MM.1S (cell line): ENCODE measurements at regions not wholly inside any gene's neighbourhood (a gene's known extent, or its start where the extent isn't known, plus 50 kb on each side); places are given as distances from the start of the nearest gene placed in this dataset.
A peak's percentile ranks its signal among the peaks of the same experiment; 100 is the strongest.

Experiments
- DNase-seq: peaks from one replicate; pipeline ENCODE4 v3.0.0-alpha.2; 2015
- H2AFZ ChIP-seq: fragments of 300-600 bp; sonication (generic); 2 replicates; pipeline ENCODE4 v1.6.0; 2016; ENCODE audit warnings: antibody characterized with exemption, low read length
- H3F3A ChIP-seq: fragments of 300-600 bp; sonication (generic); 2 replicates; pipeline ENCODE4 v1.6.1; 2016; ENCODE audit warnings: mild to moderate bottlenecking, antibody characterized with exemption, low read length, moderate library complexity, mixed read lengths; ENCODE audit not compliant: insufficient read depth
- H3K27ac ChIP-seq: fragments of 300-600 bp; sonication (generic); 2 replicates; pipeline ENCODE4 v1.5.1; 2016; ENCODE audit warnings: mild to moderate bottlenecking, low read length
- H3K27me3 ChIP-seq: fragments of 300-600 bp; sonication (generic); replicated peaks from 2 replicates; pipeline ENCODE4 v1.6.0; 2016; ENCODE audit warnings: low read length; ENCODE audit not compliant: insufficient read depth
- H3K36me3 ChIP-seq: fragments of 300-600 bp; sonication (generic); replicated peaks from 2 replicates; pipeline ENCODE4 v1.6.1; 2016; ENCODE audit warnings: mild to moderate bottlenecking, low read length, mixed read lengths; ENCODE audit not compliant: insufficient read depth
- H3K4me1 ChIP-seq: fragments of 300-600 bp; sonication (generic); 2 replicates; pipeline ENCODE4 v1.6.1; 2016; ENCODE audit warnings: low read length, mixed read lengths
- H3K4me2 ChIP-seq: fragments of 300-600 bp; sonication (generic); 2 replicates; pipeline ENCODE4 v1.6.0; 2016; ENCODE audit warnings: low read depth, low read length
- H3K4me3 ChIP-seq: fragments of 300-600 bp; sonication (generic); 2 replicates; pipeline ENCODE4 v1.5.1; 2016; ENCODE audit warnings: low read length, mixed read lengths
- H3K79me2 ChIP-seq: fragments of 300-600 bp; sonication (generic); 2 replicates; pipeline ENCODE4 v1.6.1; 2016; ENCODE audit warnings: mixed run types, low read length, mixed read lengths
- H3K9ac ChIP-seq: fragments of 300-600 bp; sonication (generic); 2 replicates; pipeline ENCODE4 v1.6.1; 2016; ENCODE audit warnings: low read length, mixed read lengths
- H3K9me2 ChIP-seq: fragments of 300-600 bp; sonication (generic); replicated peaks from 2 replicates; pipeline ENCODE4 v1.6.1; 2016; ENCODE audit warnings: mild to moderate bottlenecking, low read length, mixed read lengths; ENCODE audit not compliant: insufficient read depth
- H3K9me3 ChIP-seq: fragments of 300-600 bp; sonication (generic); replicated peaks from 2 replicates; pipeline ENCODE4 v1.6.1; 2016; ENCODE audit warnings: mild to moderate bottlenecking, low read length, mixed read lengths; ENCODE audit not compliant: insufficient read depth
- H4K20me1 ChIP-seq: fragments of 300-600 bp; sonication (generic); 2 replicates; pipeline ENCODE4 v1.6.1; 2016; ENCODE audit warnings: mild to moderate bottlenecking, low read length, moderate library complexity, mixed read lengths; ENCODE audit not compliant: insufficient read depth
- CTCF ChIP-seq: fragments of 300-600 bp; sonication (generic); IDR thresholded peaks from 2 replicates; pipeline ENCODE4 v1.5.1; 2016; ENCODE audit warnings: antibody characterized with exemption, low read length, mixed read lengths
- EZH2 ChIP-seq: fragments of 300-600 bp; sonication (generic); optimal IDR thresholded peaks from 2 replicates; pipeline ENCODE3; 2017; ENCODE audit warnings: low read depth, mild to moderate bottlenecking, antibody characterized with exemption, low read length, mixed read lengths
- EZH2phosphoT487 ChIP-seq: fragments of 300-600 bp; sonication (generic); IDR thresholded peaks from 2 replicates; pipeline ENCODE4 v1.6.1; 2018; ENCODE audit warnings: antibody characterized with exemption, low read length

DNA sequence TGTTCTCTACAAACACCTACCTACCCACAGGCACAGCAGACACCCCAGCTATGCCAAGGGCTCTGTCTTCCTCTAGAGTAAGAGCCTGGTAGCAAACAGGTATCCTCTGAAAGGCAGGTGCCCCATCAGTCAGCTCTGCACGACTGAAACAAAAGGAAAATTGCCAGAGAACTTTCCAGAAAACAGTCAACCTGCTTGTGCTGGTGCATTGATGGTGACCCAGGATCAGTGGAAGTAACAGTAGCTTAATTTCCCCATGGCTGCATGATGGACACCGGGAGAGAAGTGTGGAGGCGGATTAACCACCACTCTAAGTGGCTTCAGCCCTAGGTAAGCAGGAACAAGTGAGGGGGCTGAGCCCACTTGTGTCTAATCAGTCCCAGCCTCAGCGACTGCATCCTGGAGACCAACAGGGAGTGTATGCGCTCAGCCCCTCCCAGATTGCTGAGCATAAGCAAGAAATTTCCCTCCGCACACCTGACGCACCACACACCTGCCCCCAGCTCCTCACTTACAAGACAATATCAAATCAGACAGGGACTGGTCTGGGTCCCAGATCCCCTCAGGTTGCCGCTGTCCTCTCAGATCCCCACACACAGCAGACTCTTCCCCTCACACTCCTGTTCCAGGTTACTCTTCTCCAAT, 70.7 kb upstream of the IGLL5 start:
- Histone ChIP-seq H3K36me3 (no peaks in the 10 kb centered on the region), H4K20me1 (no peaks in the 10 kb centered on the region), H2AFZ (no peak overlapping the region), H3K27me3 (no peaks in the 10 kb centered on the region), H3K27ac (no peak overlapping the region), H3K9me2 (no peaks in the 10 kb centered on the region), H3F3A (peaks cover 24% of the 10 kb centered on the region), H3K79me2 (peaks cover 12% of the 10 kb centered on the region), H3K4me1 (peaks cover 67% of the 10 kb centered on the region), H3K4me2 (no peak overlapping the region), H3K4me3 (no peak overlapping the region), H3K9ac (no peak overlapping the region), H3K9me3 (no peaks in the 10 kb centered on the region)
- TF ChIP-seq EZH2 (no peak), CTCF (no peak), EZH2phosphoT487 (no peak)
- no peak for DNase-seq

DNA sequence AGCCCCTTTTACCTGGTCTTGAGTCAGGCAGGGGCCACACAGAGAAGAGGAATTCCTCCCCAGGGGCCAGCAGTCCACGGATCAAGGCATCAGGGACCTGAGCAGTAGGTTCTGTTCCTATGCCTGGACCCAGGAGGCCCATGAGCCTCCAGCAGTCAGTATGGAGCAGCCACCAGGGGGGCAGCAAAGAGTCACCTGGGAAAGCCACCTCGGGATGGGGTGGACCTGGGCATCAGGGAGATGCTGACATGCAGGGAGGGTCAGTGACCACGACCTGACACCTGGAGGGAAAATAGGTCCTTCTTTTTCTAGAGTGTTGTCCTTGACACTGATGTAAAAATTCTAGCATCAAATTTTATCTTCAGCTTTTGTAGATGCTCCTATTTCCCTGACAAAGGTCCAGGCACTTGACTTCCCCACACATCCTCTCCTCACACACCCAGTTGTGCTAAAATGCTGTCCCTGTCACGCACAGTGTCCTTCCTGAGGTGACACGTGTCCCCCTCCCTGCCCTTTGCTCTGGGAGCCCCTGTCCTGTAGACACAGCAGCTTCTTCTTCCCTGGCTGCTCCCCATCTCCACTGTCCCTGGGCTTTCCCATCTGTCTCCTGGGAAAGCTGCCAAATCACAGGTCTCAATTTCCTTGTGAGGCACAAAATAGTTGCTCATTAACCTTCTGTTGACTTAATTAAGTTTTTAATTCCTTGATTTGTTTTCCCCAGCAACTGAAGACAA, 70.0 kb upstream of the IGLL5 start:
- Histone ChIP-seq H2AFZ (no peak overlapping the region), H4K20me1 (no peaks in the 10 kb centered on the region), H3K4me1 (peaks cover 71% of the 10 kb centered on the region), H3K9me2 (no peaks in the 10 kb centered on the region), H3K79me2 (peaks cover 19% of the 10 kb centered on the region), H3K27me3 (no peaks in the 10 kb centered on the region), H3K27ac (peak overlapping the region; percentile 99; the same call in 1 of the 2 replicates), H3K9ac (no peak overlapping the region), H3K4me2 (peak overlapping the region; percentile 87; the same call in 1 of the 2 replicates), H3K4me3 (no peak overlapping the region), H3K9me3 (no peaks in the 10 kb centered on the region), H3F3A (peaks cover 24% of the 10 kb centered on the region), H3K36me3 (no peaks in the 10 kb centered on the region)
- TF ChIP-seq EZH2 = no peak
- TF ChIP-seq CTCF = no peak; the same call in 1 of the 2 replicates
- TF ChIP-seq EZH2phosphoT487 = no peak
- DNase-seq = no peak

GRCh38 chr22:22818202-22818538, 69.4 kb upstream of the IGLL5 start:
- peaks cover 75% of the 10 kb centered on the region for H3K4me1 ChIP-seq
- no peak overlapping the region; the same call in 1 of the 2 replicates for H3K4me3 ChIP-seq
- no peaks in the 10 kb centered on the region for H3K27me3 ChIP-seq
- peak overlapping the region; percentile 99; the same call in 1 of the 2 replicates for H3K27ac ChIP-seq
- peak overlapping the region; percentile 35; the same call in 1 of the 2 replicates for H3K9ac ChIP-seq
- peaks cover 21% of the 10 kb centered on the region for H3K79me2 ChIP-seq
- H4K20me1 ChIP-seq = no peaks in the 10 kb centered on the region
- TF ChIP-seq EZH2 (no peak), CTCF (no peak), EZH2phosphoT487 (no peak)
- peak overlapping the region; percentile 87; the same call in 1 of the 2 replicates for H3K4me2 ChIP-seq
- peaks cover 24% of the 10 kb centered on the region for H3F3A ChIP-seq
- H3K9me2 ChIP-seq = no peaks in the 10 kb centered on the region
- no peak for DNase-seq
- no peaks in the 10 kb centered on the region for H3K36me3 ChIP-seq
- no peaks in the 10 kb centered on the region for H3K9me3 ChIP-seq
- no peak overlapping the region for H2AFZ ChIP-seq
